H1 (cell line): ENCODE measurements at regions not wholly inside any gene's neighbourhood (a gene's known extent, or its start where the extent isn't known, plus 50 kb on each side); places are given as distances from the start of the nearest gene placed in this dataset.
A peak's percentile ranks its signal among the peaks of the same experiment; 100 is the strongest.

ENCODE experiments used
- CTCF ChIA-PET: fragments of 300-600 bp; sonication (Branson Sonifier 250); formaldehyde crosslinking; loops from one replicate; lab custom pipeline; 2021; ENCODE audit not compliant: partially characterized antibody; lab: Charles Lee
- POLR2A ChIA-PET: fragments of 300-600 bp; sonication (Branson Sonifier 250); formaldehyde crosslinking; loops from one replicate; lab custom pipeline; 2021; ENCODE audit warnings: inconsistent platforms; ENCODE audit not compliant: partially characterized antibody; lab: Charles Lee
- DNase-seq, 2 experiments: peaks; one replicate each; pipeline versions ENCODE4 v3.0.0 to v3.0.0-alpha.2; 2010 to 2022; ENCODE audit warnings: low spot score in 2 of 2, low read depth in 1 of 2, mixed read lengths in 1 of 2
- FAIRE-seq: peaks from 2 replicates; lab custom pipeline; 2011; peaks lifted over from hg19 to GRCh38; lab: Jason Lieb, UNC
- H2AFZ ChIP-seq: 2 replicates; pipeline ENCODE4 v1.8.1; 2012; ENCODE audit warnings: low read length, inconsistent platforms
- H2AK5ac ChIP-seq: 2 replicates; pipeline ENCODE4 v1.6.1; 2013; ENCODE audit warnings: low read depth, low read length
- H2BK120ac ChIP-seq: replicated peaks from 2 replicates; pipeline ENCODE3; 2013; ENCODE audit warnings: low read depth, low read length, inconsistent platforms
- H2BK12ac ChIP-seq: 2 replicates; pipeline ENCODE4 v1.6.1; 2013; ENCODE audit warnings: low read depth, low read length
- H2BK15ac ChIP-seq: 2 replicates; pipeline ENCODE4 v1.6.1; 2013; ENCODE audit warnings: low read length
- H2BK20ac ChIP-seq: 2 replicates; pipeline ENCODE4 v1.6.1; 2013; ENCODE audit warnings: low read length
- H2BK5ac ChIP-seq: 2 replicates; pipeline ENCODE4 v1.6.1; 2013; ENCODE audit warnings: low read depth, low read length
- H3K14ac ChIP-seq: 2 replicates; pipeline ENCODE4 v1.6.1; 2013; ENCODE audit warnings: inconsistent platforms; ENCODE audit not compliant: insufficient read length
- H3K18ac ChIP-seq: 2 replicates; pipeline ENCODE4 v1.6.1; 2013; ENCODE audit warnings: low read length; ENCODE audit errors: extremely low read depth
- H3K23ac ChIP-seq: 2 replicates; pipeline ENCODE4 v1.6.1; 2013; ENCODE audit warnings: inconsistent platforms; ENCODE audit not compliant: insufficient read length
- H3K23me2 ChIP-seq: 2 replicates; pipeline ENCODE4 v1.6.1; 2013; ENCODE audit warnings: low read depth, low read length
- H3K27ac ChIP-seq: 2 replicates; pipeline ENCODE4 v1.6.1; 2011; ENCODE audit warnings: low read depth, low read length, inconsistent platforms
- H3K27me3 ChIP-seq, 4 experiments: replicated peaks in 1 of 4; 1 replicate in 1 of 4; 2 replicates in 3 of 4; pipeline versions ENCODE4 v1.6.1 to v1.8.1; 2011 to 2013; ENCODE audit warnings: low read length in 3 of 4, mild to moderate bottlenecking in 3 of 4, inconsistent platforms in 2 of 4, mixed read lengths in 2 of 4, moderate library complexity in 1 of 4; ENCODE audit not compliant: control insufficient read depth in 3 of 4, insufficient read depth in 3 of 4; ENCODE audit errors: extremely low read depth in 1 of 4
- H3K36me3 ChIP-seq, 4 experiments: 2 replicates each; pipeline versions ENCODE4 v1.6.1 to v1.8.1; 2011 to 2013; ENCODE audit warnings: mild to moderate bottlenecking in 4 of 4, low read length in 3 of 4, moderate library complexity in 2 of 4, control low read depth in 1 of 4, inconsistent platforms in 1 of 4; ENCODE audit not compliant: insufficient read depth in 4 of 4, control insufficient read depth in 2 of 4
- H3K4ac ChIP-seq: replicated peaks from 2 replicates; pipeline ENCODE3; 2013; ENCODE audit warnings: low read length, low read depth, mixed read lengths, inconsistent platforms; ENCODE audit not compliant: insufficient read length
- H3K4me1 ChIP-seq, 4 experiments: replicated peaks in 1 of 4; 1 replicate in 1 of 4; 2 replicates in 3 of 4; pipeline versions ENCODE4 v1.6.1 to v1.8.1; 2011 to 2013; ENCODE audit warnings: low read length in 3 of 4, inconsistent platforms in 2 of 4, mixed read lengths in 1 of 4; ENCODE audit not compliant: insufficient read depth in 4 of 4, control insufficient read depth in 3 of 4
- H3K4me2 ChIP-seq, 2 experiments: 2 replicates each; pipeline versions ENCODE4 v1.6.1 to v1.8.1; 2011 to 2013; ENCODE audit warnings: low read depth in 2 of 2, low read length in 2 of 2, control low read depth in 1 of 2, inconsistent platforms in 1 of 2, mild to moderate bottlenecking in 1 of 2; ENCODE audit not compliant: insufficient read depth in 1 of 2
- H3K4me3 ChIP-seq, 4 experiments: fragments of 200-600, 300-600 bp in 1 of 4; sonication (generic), shearing (Covaris generic), sonication (Bioruptor Twin) in 1 of 4; 2 replicates each; pipeline versions ENCODE4 v1.5.1 to v1.8.1; 2011 to 2016; ENCODE audit warnings: low read length in 4 of 4, low read depth in 3 of 4, control low read depth in 2 of 4, inconsistent platforms in 2 of 4, mild to moderate bottlenecking in 2 of 4, mixed read lengths in 1 of 4, moderate library complexity in 1 of 4; ENCODE audit not compliant: insufficient read depth in 2 of 4; ENCODE audit errors: extremely low read depth in 1 of 4
- H3K56ac ChIP-seq: replicated peaks from 2 replicates; pipeline ENCODE3; 2013; ENCODE audit warnings: low read depth, mild to moderate bottlenecking, mixed read lengths, low read length, inconsistent platforms; ENCODE audit not compliant: insufficient read length
- H3K79me1 ChIP-seq: 2 replicates; pipeline ENCODE4 v1.6.1; 2013; ENCODE audit warnings: low read depth, low read length, control low read depth
- H3K79me2 ChIP-seq, 2 experiments: 2 replicates each; pipeline versions ENCODE4 v1.6.1 to v1.8.1; 2012 to 2013; ENCODE audit warnings: low read length in 2 of 2, mild to moderate bottlenecking in 2 of 2, inconsistent platforms in 1 of 2; ENCODE audit not compliant: insufficient read depth in 2 of 2, control insufficient read depth in 1 of 2
- H3K9ac ChIP-seq, 4 experiments: replicated peaks in 1 of 4; 1 replicate in 1 of 4; 2 replicates in 3 of 4; pipeline versions ENCODE4 v1.6.1 to v1.8.1; 2011 to 2013; ENCODE audit warnings: low read depth in 3 of 4, low read length in 3 of 4, control low read depth in 2 of 4, mild to moderate bottlenecking in 2 of 4, moderate library complexity in 2 of 4, inconsistent platforms in 1 of 4; ENCODE audit errors: extremely low read depth in 1 of 4
- H3K9me3 ChIP-seq, 2 experiments: 2 replicates each; pipeline versions ENCODE4 v1.6.1 to v1.8.1; 2012 to 2013; ENCODE audit warnings: mild to moderate bottlenecking in 2 of 2, moderate library complexity in 2 of 2, control low read depth in 1 of 2, inconsistent platforms in 1 of 2, low read depth in 1 of 2, low read length in 1 of 2, mixed read lengths in 1 of 2; ENCODE audit not compliant: insufficient read depth in 2 of 2
- H4K20me1 ChIP-seq, 2 experiments: replicated peaks in 1 of 2; 2 replicates each; pipeline versions ENCODE3 to v1.8.1; 2011 to 2013; ENCODE audit warnings: inconsistent platforms in 2 of 2, low read length in 2 of 2, mild to moderate bottlenecking in 1 of 2; ENCODE audit not compliant: insufficient read depth in 2 of 2, control insufficient read depth in 1 of 2
- H4K5ac ChIP-seq: 2 replicates; pipeline ENCODE4 v1.6.1; 2013; ENCODE audit warnings: low read length, low read depth, mixed read lengths, inconsistent platforms; ENCODE audit not compliant: insufficient read length
- H4K8ac ChIP-seq: 2 replicates; pipeline ENCODE4 v1.8.0; 2013; ENCODE audit warnings: mild to moderate bottlenecking, moderate library complexity, low read length, inconsistent platforms; ENCODE audit not compliant: insufficient read depth; ENCODE audit errors: extremely low read depth
- H4K91ac ChIP-seq: replicated peaks from 2 replicates; pipeline ENCODE3; 2013; ENCODE audit warnings: low read length, mixed read lengths, inconsistent platforms; ENCODE audit not compliant: insufficient read length
- ATF2 ChIP-seq: IDR thresholded peaks from 2 replicates; pipeline ENCODE4 v1.6.1; 2012; ENCODE audit warnings: low read length, inconsistent platforms
- CTBP2 ChIP-seq: IDR thresholded peaks from 2 replicates; pipeline ENCODE4 v1.7.0; 2011; ENCODE audit warnings: borderline replicate concordance, mild to moderate bottlenecking, moderate library complexity, mixed read lengths, low read length; ENCODE audit not compliant: insufficient read depth, insufficient read length
- EGR1 ChIP-seq: IDR thresholded peaks from 2 replicates; pipeline ENCODE4 v1.6.1; 2011; ENCODE audit warnings: low read depth, low read length, borderline replicate concordance
- HDAC2 ChIP-seq, 2 experiments: fragments of 300-600 bp in 1 of 2; sonication (generic) in 1 of 2; IDR thresholded peaks; 2 replicates each; pipeline ENCODE4 v1.6.1; 2011 to 2012; ENCODE audit warnings: low read depth in 2 of 2, low read length in 2 of 2, mild to moderate bottlenecking in 2 of 2, moderate library complexity in 2 of 2, borderline replicate concordance in 1 of 2, inconsistent platforms in 1 of 2
- KDM5A ChIP-seq: fragments of 200-600 bp; IDR thresholded peaks from 2 replicates; pipeline ENCODE4 v1.7.1; 2012; ENCODE audit warnings: mild to moderate bottlenecking, low read length, inconsistent platforms, mixed read lengths
- MAX ChIP-seq: IDR thresholded peaks from 2 replicates; pipeline ENCODE4 v1.6.1; 2012; ENCODE audit warnings: inconsistent platforms
- POLR2AphosphoS5 ChIP-seq: IDR thresholded peaks from 2 replicates; pipeline ENCODE4 v1.6.1; 2011; ENCODE audit warnings: low read depth, low read length
- RBBP5 ChIP-seq: IDR thresholded peaks from 2 replicates; pipeline ENCODE4 v1.7.1; 2012; ENCODE audit warnings: low read depth, mild to moderate bottlenecking, inconsistent platforms, low read length, moderate library complexity, borderline replicate concordance
- RFX5 ChIP-seq: IDR thresholded peaks from 2 replicates; pipeline ENCODE4 v1.6.1; 2011; ENCODE audit warnings: low read depth, low read length, improper control_type of control experiment, borderline replicate concordance
- SIX5 ChIP-seq: IDR thresholded peaks from 2 replicates; pipeline ENCODE4 v1.6.1; 2011; ENCODE audit warnings: mild to moderate bottlenecking, low read depth, low read length
- SP1 ChIP-seq: IDR thresholded peaks from 2 replicates; pipeline ENCODE4 v1.6.1; 2011; ENCODE audit warnings: low read depth, low read length
- TEAD4 ChIP-seq: IDR thresholded peaks from 2 replicates; pipeline ENCODE4 v1.6.1; 2012; ENCODE audit warnings: low read depth, low read length, inconsistent platforms, mixed read lengths
- WGBS, 2 experiments: shearing (Covaris generic) in 1 of 2; methylation state at CpG; one replicate each; pipeline versions ENCODE4 v1.1.6 to v1.1.7; 2013 to 2015; ENCODE audit warnings: low lambda C conversion rate in 2 of 2, mixed read lengths in 2 of 2, inconsistent platforms in 1 of 2, low coverage in 1 of 2, missing lambda C conversion rate in 1 of 2; ENCODE audit not compliant: insufficient replicate concordance in 2 of 2, insufficient coverage in 1 of 2, insufficient read length in 1 of 2; ENCODE audit errors: extremely low coverage in 1 of 2, missing lambda C conversion rate in 1 of 2; 5-methylcytosine and 5-hydroxymethylcytosine counted together

GRCh38 chr2:225164401-225165050 lies 122.3 kb upstream of the DOCK10 start:
- no peaks in the 10 kb centered on the region for H4K20me1 ChIP-seq
- no peaks in the 10 kb centered on the region for H3K79me2 ChIP-seq
- H3K14ac ChIP-seq, result no peak overlapping the region
- no peak overlapping the region for H3K4me2 ChIP-seq
- no peak overlapping the region for H3K27ac ChIP-seq
- no peak overlapping the region for H2BK5ac ChIP-seq
- no peak overlapping the region for H3K4me3 ChIP-seq
- H3K56ac ChIP-seq, result no peak overlapping the region
- no peak overlapping the region for H2BK12ac ChIP-seq
- no peak overlapping the region for H3K18ac ChIP-seq
- no peak overlapping the region for H4K5ac ChIP-seq
- no peak overlapping the region for H2AK5ac ChIP-seq
- no peak overlapping the region for H3K23ac ChIP-seq
- H4K91ac ChIP-seq, result no peak overlapping the region
- H2BK20ac ChIP-seq, result no peak overlapping the region
- FAIRE-seq (no peak), DNase-seq (no peak)
- POLR2A ChIA-PET, result interaction anchor here (0.6 kb wide), 1 partner anchor 868 kb away, joined by 3 read pairs; no protein-coding TSS in a partner anchor
- no peak overlapping the region for H4K8ac ChIP-seq
- no peaks in the 10 kb centered on the region for H3K27me3 ChIP-seq
- H2AFZ ChIP-seq, result peak overlapping the region; percentile 50; the same call in 1 of the 2 replicates
- H3K36me3 ChIP-seq, result no peaks in the 10 kb centered on the region
- CTCF ChIA-PET, result no interaction called here
- no peak overlapping the region for H3K9ac ChIP-seq
- WGBS, 2 experiments, result 89% methylated on average over 11 of the region's 11 CpGs; no CpG with 5 or more reads in 1 of the 2 experiments
- H2BK15ac ChIP-seq, result no peak overlapping the region
- H3K4ac ChIP-seq, result no peak overlapping the region
- no peaks in the 10 kb centered on the region for H3K23me2 ChIP-seq
- H2BK120ac ChIP-seq, result no peak overlapping the region
- H3K4me1 ChIP-seq, result no peaks in the 10 kb centered on the region
- no peaks in the 10 kb centered on the region for H3K79me1 ChIP-seq
- no peaks in the 10 kb centered on the region for H3K9me3 ChIP-seq
- no peak for TF ChIP-seq POLR2AphosphoS5
- TF ChIP-seq SIX5, result no peak
- TF ChIP-seq EGR1, result no peak
- TF ChIP-seq CTBP2, result no peak
- TF ChIP-seq RBBP5, result no peak
- TF ChIP-seq KDM5A, result no peak
- no peak for TF ChIP-seq HDAC2 (IDR thresholded peaks at IDR 0.05; ENCODE audit: borderline replicate concordance in 1 of 2, low read depth in 2 of 2, low read length in 2 of 2)
- TF ChIP-seq RFX5, result no peak
- no peak for TF ChIP-seq TEAD4
- no peak for TF ChIP-seq SP1
- no peak for TF ChIP-seq MAX
- TF ChIP-seq ATF2, result no peak
